ENCODE measurements at regions not wholly inside any gene's neighbourhood (a gene's known extent, or its start where the extent isn't known, plus 50 kb on each side); places are given as distances from the start of the nearest gene placed in this dataset.

DNA sequence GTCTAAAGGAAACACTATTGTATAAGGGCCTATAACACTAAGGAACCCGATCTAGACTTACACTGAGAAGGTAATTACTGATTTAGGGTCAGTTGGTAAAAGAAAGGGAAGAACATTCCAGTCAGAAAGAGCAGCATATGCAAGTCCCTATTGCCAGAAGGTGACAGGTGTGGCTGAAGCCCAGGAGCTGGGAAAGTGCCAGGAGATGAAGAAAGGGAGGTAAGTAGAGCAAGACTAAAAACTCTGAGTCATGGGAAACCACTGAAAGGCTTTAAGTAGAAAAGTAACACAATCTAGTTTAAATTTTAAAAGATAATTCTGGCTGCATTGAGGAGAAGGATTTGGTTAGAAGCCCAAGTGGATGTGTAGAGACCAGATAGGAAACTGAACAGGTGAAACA lies 77.7 kb upstream of the INTU start:
- TF ChIP-seq, protein P1, sequence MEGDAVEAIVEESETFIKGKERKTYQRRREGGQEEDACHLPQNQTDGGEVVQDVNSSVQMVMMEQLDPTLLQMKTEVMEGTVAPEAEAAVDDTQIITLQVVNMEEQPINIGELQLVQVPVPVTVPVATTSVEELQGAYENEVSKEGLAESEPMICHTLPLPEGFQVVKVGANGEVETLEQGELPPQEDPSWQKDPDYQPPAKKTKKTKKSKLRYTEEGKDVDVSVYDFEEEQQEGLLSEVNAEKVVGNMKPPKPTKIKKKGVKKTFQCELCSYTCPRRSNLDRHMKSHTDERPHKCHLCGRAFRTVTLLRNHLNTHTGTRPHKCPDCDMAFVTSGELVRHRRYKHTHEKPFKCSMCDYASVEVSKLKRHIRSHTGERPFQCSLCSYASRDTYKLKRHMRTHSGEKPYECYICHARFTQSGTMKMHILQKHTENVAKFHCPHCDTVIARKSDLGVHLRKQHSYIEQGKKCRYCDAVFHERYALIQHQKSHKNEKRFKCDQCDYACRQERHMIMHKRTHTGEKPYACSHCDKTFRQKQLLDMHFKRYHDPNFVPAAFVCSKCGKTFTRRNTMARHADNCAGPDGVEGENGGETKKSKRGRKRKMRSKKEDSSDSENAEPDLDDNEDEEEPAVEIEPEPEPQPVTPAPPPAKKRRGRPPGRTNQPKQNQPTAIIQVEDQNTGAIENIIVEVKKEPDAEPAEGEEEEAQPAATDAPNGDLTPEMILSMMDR (IDR thresholded peaks at IDR 0.05; ENCODE audit: low read depth, low read length, poor library complexity, severe bottlenecking), result no peak
- TF ChIP-seq EZH2phosphoT487 (IDR thresholded peaks at IDR 0.05; ENCODE audit: borderline replicate concordance, low read length), result no peak
